Mesendoderm (in vitro differentiated cells): ENCODE measurements at regions not wholly inside any gene's neighbourhood (a gene's known extent, or its start where the extent isn't known, plus 50 kb on each side); places are given as distances from the start of the nearest gene placed in this dataset.

ENCODE experiments used
- DNase-seq: peaks from one replicate; pipeline ENCODE4 v3.0.0; 2013
- H2AK5ac ChIP-seq: 2 replicates; pipeline ENCODE4 v1.6.1; 2013; ENCODE audit warnings: low read length, inconsistent platforms
- H2BK120ac ChIP-seq: 2 replicates; pipeline ENCODE4 v1.6.1; 2013; ENCODE audit warnings: low read depth, mild to moderate bottlenecking, low read length, moderate library complexity, mixed read lengths
- H2BK15ac ChIP-seq: replicated peaks from 2 replicates; pipeline ENCODE4 v1.6.1; 2013; ENCODE audit warnings: low read depth, mild to moderate bottlenecking, moderate library complexity
- H2BK5ac ChIP-seq: 2 replicates; pipeline ENCODE4 v1.6.1; 2013; ENCODE audit warnings: low read length, inconsistent platforms
- H3K18ac ChIP-seq: 2 replicates; pipeline ENCODE4 v1.6.1; 2013; ENCODE audit warnings: mild to moderate bottlenecking, low read length, mixed read lengths
- H3K23ac ChIP-seq: one replicate; pipeline ENCODE4 v1.6.1; 2013; ENCODE audit warnings: low read length
- H3K27ac ChIP-seq: 2 replicates; pipeline ENCODE4 v1.5.1; 2013; ENCODE audit warnings: low read depth, mild to moderate bottlenecking, inconsistent platforms, low read length, moderate library complexity
- H3K27me3 ChIP-seq: 2 replicates; pipeline ENCODE4 v1.6.1; 2013; ENCODE audit warnings: low read length, control low read depth, mild to moderate bottlenecking, inconsistent platforms; ENCODE audit not compliant: insufficient read depth, poor library complexity
- H3K36me3 ChIP-seq: 2 replicates; pipeline ENCODE4 v1.6.1; 2013; ENCODE audit warnings: low read length, inconsistent platforms; ENCODE audit not compliant: control insufficient read depth, insufficient read depth
- H3K4ac ChIP-seq: one replicate; pipeline ENCODE4 v1.6.1; 2013; ENCODE audit warnings: low read depth, mild to moderate bottlenecking, low read length, moderate library complexity
- H3K4me1 ChIP-seq: 2 replicates; pipeline ENCODE4 v1.6.1; 2013; ENCODE audit warnings: low read depth, low read length, inconsistent platforms; ENCODE audit not compliant: control insufficient read depth
- H3K4me2 ChIP-seq: 2 replicates; pipeline ENCODE4 v1.6.1; 2013; ENCODE audit warnings: low read length
- H3K4me3 ChIP-seq: 2 replicates; pipeline ENCODE4 v1.5.1; 2013; ENCODE audit warnings: mild to moderate bottlenecking, low read length
- H3K56ac ChIP-seq: one replicate; pipeline ENCODE4 v1.6.1; 2013; ENCODE audit warnings: low read length
- H3K79me1 ChIP-seq: 2 replicates; pipeline ENCODE4 v1.6.1; 2013; ENCODE audit warnings: low read length, inconsistent platforms
- H3K79me2 ChIP-seq: 2 replicates; pipeline ENCODE4 v1.6.1; 2013; ENCODE audit warnings: mild to moderate bottlenecking, low read length; ENCODE audit not compliant: control insufficient read depth, insufficient read depth
- H3K9ac ChIP-seq: 2 replicates; pipeline ENCODE4 v1.6.1; 2013; ENCODE audit warnings: low read length, inconsistent platforms
- H4K5ac ChIP-seq: one replicate; pipeline ENCODE4 v1.6.1; 2013; ENCODE audit warnings: low read length
- H4K8ac ChIP-seq: one replicate; pipeline ENCODE4 v1.6.1; 2013; ENCODE audit warnings: low read depth, mild to moderate bottlenecking, control low read depth, low read length, moderate library complexity
- WGBS: extraction: QIAGEN DNeasy Blood & Tissue Kit; methylation state at CpG from one replicate; pipeline ENCODE4 v1.1.7; 2013; ENCODE audit warnings: low lambda C conversion rate, missing lambda C conversion rate; ENCODE audit not compliant: insufficient coverage; ENCODE audit errors: extremely low coverage; 5-methylcytosine and 5-hydroxymethylcytosine counted together

DNA sequence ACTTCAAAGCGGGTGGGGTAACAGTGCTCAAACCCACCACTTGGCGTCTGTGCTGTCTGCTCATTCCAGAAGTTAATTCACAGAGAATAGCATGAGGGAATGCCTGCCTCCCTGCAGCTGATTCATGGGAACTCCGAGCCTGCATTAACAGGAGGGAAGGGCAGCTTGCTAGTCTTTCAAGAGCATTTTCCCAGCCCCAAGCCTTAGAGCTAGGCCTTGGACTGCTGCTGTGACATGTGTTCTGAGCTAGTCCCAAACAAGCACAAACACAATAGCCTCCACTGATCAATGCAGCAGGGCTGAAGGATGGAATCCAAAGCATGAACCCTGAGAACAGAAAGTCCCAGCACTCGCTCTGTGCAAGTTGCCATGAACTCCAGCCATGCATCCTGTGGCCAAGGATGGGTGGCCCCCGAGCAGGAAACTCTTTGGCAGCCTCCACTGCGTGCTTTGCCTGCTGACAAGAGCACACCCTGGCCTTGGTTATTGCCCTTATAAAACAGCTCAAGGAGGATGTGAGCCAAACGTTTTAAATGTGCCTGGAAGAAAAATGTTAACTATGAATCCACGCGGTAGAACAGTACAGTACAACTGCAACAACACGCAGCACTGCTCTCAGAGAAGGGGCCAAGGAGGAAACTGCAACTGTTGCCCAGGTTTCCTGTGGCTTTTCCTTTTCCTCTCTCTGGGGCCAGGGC is 653.1 kb upstream of the KLF4 start:
- Histone ChIP-seq H3K4me3 (no peak overlapping the region), H3K27ac (no peak overlapping the region), H4K8ac (no peak overlapping the region), H3K79me1 (no peaks in the 10 kb centered on the region), H3K4me2 (no peak overlapping the region), H3K56ac (no peak overlapping the region), H3K4me1 (no peaks in the 10 kb centered on the region), H3K79me2 (no peaks in the 10 kb centered on the region), H2AK5ac (no peak overlapping the region), H2BK5ac (no peak overlapping the region), H2BK15ac (no peak overlapping the region), H3K36me3 (no peaks in the 10 kb centered on the region), H3K4ac (no peak overlapping the region), H4K5ac (no peak overlapping the region), H3K27me3 (no peaks in the 10 kb centered on the region), H2BK120ac (no peak overlapping the region), H3K18ac (no peak overlapping the region), H3K23ac (no peak overlapping the region), H3K9ac (no peak overlapping the region)
- no CpG with 5 or more reads among the region's 10 CpGs for WGBS
- peak; percentile 46 for DNase-seq

DNA sequence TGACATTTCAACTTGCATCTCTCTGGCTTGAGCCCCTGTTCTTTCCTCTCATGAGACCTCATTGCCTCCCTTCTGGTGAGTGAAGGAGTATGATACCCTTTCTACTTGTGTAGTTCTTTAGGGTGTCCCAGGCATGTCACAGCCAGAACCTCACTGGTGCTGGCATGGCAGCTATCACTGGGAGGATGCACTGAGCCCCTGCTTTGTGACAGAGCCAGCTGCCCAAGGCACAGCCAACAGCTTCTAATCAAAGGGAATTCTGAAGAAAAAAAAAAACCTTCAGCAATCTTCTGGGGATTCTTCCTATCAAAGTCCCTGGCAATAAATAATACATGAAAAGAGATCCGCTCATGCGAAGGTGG is 652.6 kb upstream of the KLF4 start:
- no peaks in the 10 kb centered on the region for H3K36me3 ChIP-seq
- no CpG with 5 or more reads among the region's 2 CpGs for WGBS
- no peak overlapping the region for H3K56ac ChIP-seq
- no peaks in the 10 kb centered on the region for H3K4me1 ChIP-seq
- H3K4me2 ChIP-seq: no peak overlapping the region
- no peak overlapping the region for H4K8ac ChIP-seq
- H2BK15ac ChIP-seq: no peak overlapping the region
- no peak overlapping the region for H3K23ac ChIP-seq
- H2BK120ac ChIP-seq: no peak overlapping the region
- no peak for DNase-seq
- H2AK5ac ChIP-seq: no peak overlapping the region
- no peaks in the 10 kb centered on the region for H3K79me1 ChIP-seq
- H3K79me2 ChIP-seq: no peaks in the 10 kb centered on the region
- H3K27ac ChIP-seq: no peak overlapping the region
- no peak overlapping the region for H3K18ac ChIP-seq
- H3K4me3 ChIP-seq: no peak overlapping the region
- H2BK5ac ChIP-seq: no peak overlapping the region
- no peak overlapping the region for H3K4ac ChIP-seq
- H3K9ac ChIP-seq: no peak overlapping the region
- no peaks in the 10 kb centered on the region for H3K27me3 ChIP-seq
- H4K5ac ChIP-seq: no peak overlapping the region

DNA sequence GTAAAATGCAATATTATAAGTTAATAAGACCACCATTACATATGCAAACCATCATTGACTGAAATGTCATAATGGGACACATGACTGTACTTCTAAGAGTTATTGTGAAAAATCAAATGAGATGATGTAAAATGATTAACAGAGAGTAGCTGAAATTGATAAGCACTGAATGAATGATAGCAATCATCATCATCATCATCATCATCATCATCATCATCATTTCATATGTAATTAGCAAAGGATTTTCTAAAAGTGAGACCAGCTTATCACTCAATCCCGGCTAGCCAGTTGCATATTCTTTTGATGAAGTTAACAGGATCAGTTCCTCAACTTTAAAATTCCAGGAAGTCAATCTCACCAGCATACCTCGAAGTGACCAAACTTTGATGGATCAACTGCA is 650.3 kb upstream of the KLF4 start:
- no peak overlapping the region for H3K4me2 ChIP-seq
- no peak overlapping the region for H3K4ac ChIP-seq
- no peaks in the 10 kb centered on the region for H3K79me2 ChIP-seq
- no peak overlapping the region for H3K4me3 ChIP-seq
- H4K8ac ChIP-seq: no peak overlapping the region
- no peak overlapping the region for H2BK15ac ChIP-seq
- H2BK120ac ChIP-seq: no peak overlapping the region
- no peak for DNase-seq
- no peak overlapping the region for H4K5ac ChIP-seq
- H3K9ac ChIP-seq: no peak overlapping the region
- no peaks in the 10 kb centered on the region for H3K79me1 ChIP-seq
- H2AK5ac ChIP-seq: no peak overlapping the region
- no peaks in the 10 kb centered on the region for H3K36me3 ChIP-seq
- no CpG with 5 or more reads among the region's 2 CpGs for WGBS
- H3K56ac ChIP-seq: no peak overlapping the region
- H3K27me3 ChIP-seq: no peaks in the 10 kb centered on the region
- no peaks in the 10 kb centered on the region for H3K4me1 ChIP-seq
- no peak overlapping the region for H3K27ac ChIP-seq
- no peak overlapping the region for H3K23ac ChIP-seq
- H2BK5ac ChIP-seq: no peak overlapping the region
- H3K18ac ChIP-seq: no peak overlapping the region

DNA sequence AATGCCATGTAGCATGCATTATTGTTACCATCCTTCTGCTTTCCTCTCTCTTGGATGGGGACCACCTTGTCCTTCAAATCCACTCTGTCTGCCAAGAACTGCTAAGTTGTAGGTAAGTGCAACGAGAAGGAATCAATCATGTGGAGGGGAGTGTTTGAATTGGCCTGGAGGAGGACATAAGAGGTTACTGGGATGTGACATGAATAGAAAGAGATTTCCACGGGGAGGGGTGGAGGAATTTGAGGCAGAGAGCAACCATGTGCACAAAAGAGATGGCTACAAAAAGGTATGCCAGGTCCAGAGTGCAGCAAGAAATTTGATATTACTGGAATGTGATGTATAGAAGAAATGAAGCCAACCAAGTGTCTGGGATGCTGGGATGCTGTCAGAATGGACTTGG is 648.9 kb upstream of the KLF4 start:
- Histone ChIP-seq H3K79me1 (no peaks in the 10 kb centered on the region), H3K9ac (no peak overlapping the region), H3K4me2 (no peak overlapping the region), H2AK5ac (no peak overlapping the region), H3K36me3 (no peaks in the 10 kb centered on the region), H3K4me3 (no peak overlapping the region), H4K5ac (no peak overlapping the region), H2BK5ac (no peak overlapping the region), H3K18ac (no peak overlapping the region), H3K23ac (no peak overlapping the region), H4K8ac (no peak overlapping the region), H3K27me3 (no peaks in the 10 kb centered on the region), H2BK15ac (no peak overlapping the region), H3K56ac (no peak overlapping the region), H3K79me2 (no peaks in the 10 kb centered on the region), H3K4me1 (no peaks in the 10 kb centered on the region), H2BK120ac (no peak overlapping the region), H3K27ac (no peak overlapping the region), H3K4ac (no peak overlapping the region)
- DNase-seq: no peak
- no CpG with 5 or more reads among the region's 2 CpGs for WGBS

DNA sequence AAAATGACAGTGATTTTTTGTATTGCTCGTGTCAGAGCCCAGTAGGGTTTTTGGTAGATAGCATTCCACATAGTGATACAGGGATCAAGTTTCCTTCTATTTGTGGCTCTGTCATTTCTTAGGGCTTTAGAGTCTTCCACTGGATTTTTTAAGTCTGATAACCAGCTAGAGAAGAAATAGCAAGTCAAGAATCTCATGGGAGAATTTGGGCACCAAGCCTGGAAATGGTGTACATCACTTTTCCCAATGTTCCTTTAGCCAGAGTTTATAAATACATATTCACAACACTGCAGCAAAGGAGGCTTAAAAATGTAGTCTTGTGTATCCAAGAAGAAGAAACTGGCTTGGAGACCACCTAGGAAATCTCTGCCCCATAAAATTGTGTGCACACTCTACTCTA is 647.1 kb upstream of the KLF4 start:
- Histone ChIP-seq H3K27me3 (no peaks in the 10 kb centered on the region), H3K23ac (no peak overlapping the region), H3K4ac (no peak overlapping the region), H2BK15ac (no peak overlapping the region), H3K4me1 (no peaks in the 10 kb centered on the region), H3K27ac (no peak overlapping the region), H3K56ac (no peak overlapping the region), H2BK120ac (no peak overlapping the region), H4K8ac (no peak overlapping the region), H3K4me2 (no peak overlapping the region), H3K9ac (no peak overlapping the region), H3K79me1 (no peaks in the 10 kb centered on the region), H3K18ac (no peak overlapping the region), H2BK5ac (no peak overlapping the region), H4K5ac (no peak overlapping the region), H3K36me3 (no peaks in the 10 kb centered on the region), H3K79me2 (no peaks in the 10 kb centered on the region), H3K4me3 (no peak overlapping the region), H2AK5ac (no peak overlapping the region)
- 80% methylated on average over 1 of the region's 1 CpG for WGBS
- DNase-seq: no peak

DNA sequence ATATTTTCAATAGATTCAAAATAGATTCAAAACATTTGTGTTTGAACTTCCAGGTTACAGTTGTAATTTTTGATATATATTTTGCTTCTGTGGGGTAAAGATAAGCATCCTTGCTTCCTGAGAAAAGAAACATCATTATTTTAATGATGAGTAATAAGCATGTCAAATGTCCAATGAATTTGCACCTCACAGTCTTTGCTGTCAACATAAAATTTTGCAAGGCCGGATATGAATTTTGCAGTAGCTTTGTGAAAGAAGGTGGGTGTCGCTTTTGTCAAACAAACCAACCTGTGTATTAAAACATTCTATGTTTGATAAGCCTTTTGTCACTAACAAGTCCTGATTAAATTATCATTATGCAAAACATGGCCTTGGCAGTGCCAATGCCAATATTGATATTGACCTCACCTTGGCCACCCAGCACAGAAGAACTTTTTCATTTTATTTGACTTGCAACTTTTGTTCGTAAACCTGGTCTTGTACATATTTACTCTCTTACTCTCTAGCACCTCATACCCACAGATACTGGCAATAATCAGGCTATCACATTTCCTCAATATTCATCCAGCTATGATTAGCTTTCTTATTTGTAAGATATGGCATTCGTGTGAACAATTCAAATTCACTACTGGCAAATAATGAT is 645.0 kb upstream of the KLF4 start:
- Histone ChIP-seq H2AK5ac (no peak overlapping the region), H3K36me3 (no peaks in the 10 kb centered on the region), H3K4ac (no peak overlapping the region), H3K4me2 (no peak overlapping the region), H3K23ac (no peak overlapping the region), H2BK15ac (no peak overlapping the region), H3K27me3 (no peaks in the 10 kb centered on the region), H3K4me3 (no peak overlapping the region), H4K5ac (no peak overlapping the region), H3K56ac (no peak overlapping the region), H3K9ac (no peak overlapping the region), H3K4me1 (no peaks in the 10 kb centered on the region), H3K27ac (no peak overlapping the region), H3K79me2 (no peaks in the 10 kb centered on the region), H2BK120ac (no peak overlapping the region), H4K8ac (no peak overlapping the region), H3K18ac (no peak overlapping the region), H2BK5ac (no peak overlapping the region), H3K79me1 (no peaks in the 10 kb centered on the region)
- no CpG with 5 or more reads among the region's 4 CpGs for WGBS
- no peak for DNase-seq
